ENCODE measurements at regions not wholly inside any gene's neighbourhood (a gene's known extent, or its start where the extent isn't known, plus 50 kb on each side); places are given as distances from the start of the nearest gene placed in this dataset.

DNA sequence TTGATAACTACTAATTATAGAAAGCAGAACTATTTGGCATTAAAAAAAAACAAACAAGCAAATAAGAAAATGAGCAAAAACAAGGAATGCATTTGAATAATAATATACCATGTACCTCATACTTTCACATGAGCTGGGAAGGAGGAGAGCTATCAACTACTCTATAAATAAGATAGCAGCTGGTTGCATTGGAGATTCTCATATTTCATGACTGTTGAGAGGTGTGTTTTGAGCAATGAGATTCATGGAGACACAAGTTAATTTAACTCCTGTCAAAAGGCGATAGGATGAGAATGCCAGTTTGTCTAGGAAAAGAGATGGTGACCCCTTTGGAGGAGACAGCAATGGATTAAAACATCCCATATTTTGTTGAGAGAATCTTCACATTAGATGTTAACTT, 348.8 kb upstream of the SPTLC3 start:
- ATAC-seq: no peak
- DNase-seq: no peak
- intact Hi-C loops (cut with micrococcal nuclease): no loop called here

DNA sequence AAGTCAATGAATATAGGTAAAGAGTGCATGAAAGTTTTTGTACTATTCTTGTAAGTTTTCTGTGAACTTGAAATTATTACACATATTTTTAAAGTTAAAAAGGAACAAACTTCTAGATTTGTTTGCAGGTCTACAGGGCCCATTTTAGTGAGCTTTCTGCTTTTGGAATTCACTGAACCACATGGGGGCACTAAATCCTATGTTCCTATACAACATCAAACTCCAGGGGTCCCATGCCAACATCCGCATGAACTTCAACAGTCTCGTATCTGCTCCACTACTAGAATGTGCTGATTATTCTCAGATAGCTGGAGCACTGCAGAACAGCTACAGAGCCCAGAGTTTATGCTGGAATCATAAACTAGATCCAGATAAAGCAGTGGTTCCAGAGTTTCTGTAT, 347.9 kb upstream of the SPTLC3 start:
- peak; percentile 18 for ATAC-seq
- DNase-seq: no peak
- intact Hi-C loops (cut with micrococcal nuclease): no loop called here

DNA sequence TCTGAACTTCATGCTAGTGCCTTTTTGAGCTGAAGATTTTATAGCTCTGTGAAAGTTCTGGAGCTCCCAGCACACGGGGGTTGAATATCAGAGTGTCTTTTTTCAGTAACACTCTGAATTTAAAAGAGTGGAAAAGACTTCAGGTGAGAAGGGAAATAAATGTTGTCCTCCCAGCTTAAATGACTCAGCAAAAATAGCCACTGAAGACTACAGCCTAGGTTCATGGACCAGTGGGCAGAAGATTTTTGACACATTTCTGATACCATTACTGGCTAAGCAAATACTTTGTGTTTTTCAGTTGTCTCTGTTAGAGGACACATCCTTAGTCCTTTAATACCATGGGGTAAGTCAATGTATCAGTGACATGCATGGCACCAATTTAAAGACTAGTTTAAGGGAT, 338.5 kb upstream of the SPTLC3 start:
- no peak for DNase-seq
- intact Hi-C loops (cut with micrococcal nuclease): no loop called here
- ATAC-seq: no peak

DNA sequence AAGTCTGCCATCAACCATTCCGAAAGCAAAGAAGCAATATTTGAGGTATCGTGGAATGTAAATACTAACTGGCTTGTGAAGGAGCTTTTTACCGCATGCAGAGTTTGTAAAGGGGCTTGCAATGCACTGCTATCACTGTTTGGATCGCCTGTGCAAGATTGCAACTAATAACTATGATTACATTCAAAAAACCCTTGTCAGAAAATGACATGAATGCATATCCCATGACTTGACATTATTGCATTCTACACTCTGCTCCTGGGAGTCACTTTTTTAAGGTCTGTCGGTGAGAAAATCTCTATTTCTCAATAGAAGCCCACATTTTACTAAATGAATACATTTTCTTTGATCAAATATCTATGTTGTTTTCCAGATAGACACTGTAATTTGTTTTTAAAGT, 335.4 kb upstream of the SPTLC3 start:
- intact Hi-C loops (cut with micrococcal nuclease): no loop called here
- no peak for ATAC-seq
- no peak for DNase-seq

DNA sequence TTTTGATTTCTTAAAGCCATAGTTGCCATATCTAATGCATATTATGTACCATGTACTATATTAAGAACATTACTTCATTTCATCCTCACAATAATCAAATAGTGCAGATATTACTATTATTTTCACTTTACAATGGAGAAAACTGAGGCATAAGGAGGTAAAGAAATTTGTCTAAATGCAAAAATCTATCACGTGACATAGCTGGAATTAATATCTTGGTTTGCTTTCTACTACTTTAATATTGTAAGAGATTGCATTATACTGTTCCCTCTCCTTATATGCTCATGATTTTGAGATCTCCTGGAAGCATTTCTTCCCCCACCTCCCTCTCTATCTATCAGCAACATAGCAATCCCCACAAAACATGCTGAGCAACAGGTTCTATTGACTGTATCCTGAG, 330.8 kb upstream of the SPTLC3 start:
- ATAC-seq (no peak), DNase-seq (no peak)
- intact Hi-C loops (cut with micrococcal nuclease): no loop called here

DNA sequence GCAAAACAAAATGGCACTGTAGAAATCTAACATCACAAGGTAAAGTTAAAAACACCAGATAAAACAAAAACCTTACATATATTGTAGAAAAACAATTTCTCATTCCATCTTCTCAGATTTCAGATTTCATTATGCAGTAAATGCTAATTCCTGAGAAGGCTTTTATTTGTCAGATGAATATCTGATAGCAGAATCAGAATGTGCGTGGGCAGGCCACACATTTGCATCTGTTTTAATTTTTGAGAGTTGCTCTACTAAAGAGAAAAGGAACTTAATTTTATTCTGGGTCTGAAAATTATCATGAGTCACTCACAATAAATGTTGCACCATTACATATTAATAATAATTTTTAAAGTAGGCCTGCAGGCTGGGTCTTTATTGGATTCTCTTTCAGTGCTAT, 329.3 kb upstream of the SPTLC3 start:
- DNase-seq (no peak), ATAC-seq (no peak)
- intact Hi-C loops (cut with micrococcal nuclease): no loop called here

DNA sequence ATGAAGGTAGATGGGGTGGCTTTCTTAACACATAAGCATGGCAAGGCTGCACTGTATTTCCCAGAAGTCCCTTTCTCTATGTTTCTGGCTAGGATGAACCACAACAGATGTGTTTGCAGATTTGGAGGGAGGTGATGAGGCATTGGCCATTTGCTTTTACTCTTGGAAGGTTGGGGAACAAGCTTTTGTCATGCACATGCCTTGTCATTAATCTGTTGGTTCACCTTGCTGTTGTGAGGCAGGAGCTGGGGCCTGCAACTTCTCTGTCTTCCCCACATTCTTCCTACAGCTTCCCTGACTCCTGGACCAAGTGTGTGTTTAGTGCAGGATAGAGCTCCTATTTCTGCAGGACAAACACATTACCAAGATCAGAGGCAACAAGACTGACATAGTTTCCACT, 326.2 kb upstream of the SPTLC3 start:
- no peak for DNase-seq
- ATAC-seq: no peak
- intact Hi-C loops (cut with micrococcal nuclease): no loop called here

DNA sequence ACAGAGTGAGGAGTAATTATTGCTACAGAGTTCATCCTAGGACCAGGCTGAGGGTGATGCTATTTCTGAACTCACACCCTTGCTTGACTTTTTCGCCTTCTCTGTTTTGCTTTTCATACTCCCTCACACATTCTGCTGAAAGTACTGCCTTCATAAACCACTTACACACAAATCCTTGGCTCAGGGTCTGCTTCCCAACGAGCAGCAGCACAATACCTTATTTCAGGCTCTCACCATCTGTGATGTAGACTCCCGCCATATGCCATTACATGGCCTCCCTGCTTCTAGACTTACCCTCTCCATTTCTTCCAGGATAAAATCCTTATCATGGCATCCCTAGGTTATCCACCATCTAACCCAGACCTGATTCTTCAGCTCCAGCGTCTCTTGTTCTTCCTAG, 321.3 kb upstream of the SPTLC3 start:
- ATAC-seq: no peak
- intact Hi-C loops (cut with micrococcal nuclease): no loop called here
- DNase-seq: no peak

DNA sequence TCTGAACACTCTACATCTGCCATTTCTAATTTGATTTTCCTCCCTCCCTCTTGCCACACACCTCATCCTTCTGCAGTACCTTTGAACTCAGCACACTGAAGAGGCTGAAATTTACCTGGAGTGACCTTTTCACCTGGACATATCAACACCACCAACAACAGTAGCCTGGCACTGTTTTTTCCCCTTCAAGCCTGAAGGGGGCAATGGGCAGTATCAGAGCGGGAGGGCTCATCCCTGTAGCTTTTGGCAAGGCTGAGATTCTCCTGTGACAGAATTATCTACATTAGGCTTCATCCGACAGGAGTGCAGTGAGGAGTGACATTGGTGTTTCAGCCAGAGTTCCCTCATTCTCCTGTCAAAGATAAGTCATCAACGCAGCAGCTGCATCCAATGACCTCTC, 312.8 kb upstream of the SPTLC3 start:
- DNase-seq: no peak
- intact Hi-C loops (cut with micrococcal nuclease): no loop called here
- ATAC-seq: no peak

DNA sequence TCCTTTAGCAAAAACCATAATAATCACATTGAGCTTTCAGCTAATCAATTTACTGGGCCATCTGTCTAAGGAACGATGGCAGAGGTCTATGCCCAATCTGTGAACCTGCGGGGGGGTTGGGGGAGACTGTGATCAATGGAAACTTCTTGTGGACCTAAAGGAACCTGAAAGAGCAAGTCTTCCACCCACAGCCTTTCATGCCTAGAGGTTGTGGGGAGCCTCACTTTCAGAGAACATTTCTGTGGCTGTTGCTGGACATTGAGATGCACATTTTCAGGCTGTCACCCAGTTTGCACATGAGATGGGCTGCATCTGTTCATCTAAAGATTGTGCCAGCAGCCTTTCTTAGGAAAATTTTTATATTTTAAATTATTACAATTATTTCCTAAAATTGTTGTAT, 310.0 kb upstream of the SPTLC3 start:
- ATAC-seq: no peak
- intact Hi-C loops (cut with micrococcal nuclease): no loop called here
- no peak for DNase-seq

DNA sequence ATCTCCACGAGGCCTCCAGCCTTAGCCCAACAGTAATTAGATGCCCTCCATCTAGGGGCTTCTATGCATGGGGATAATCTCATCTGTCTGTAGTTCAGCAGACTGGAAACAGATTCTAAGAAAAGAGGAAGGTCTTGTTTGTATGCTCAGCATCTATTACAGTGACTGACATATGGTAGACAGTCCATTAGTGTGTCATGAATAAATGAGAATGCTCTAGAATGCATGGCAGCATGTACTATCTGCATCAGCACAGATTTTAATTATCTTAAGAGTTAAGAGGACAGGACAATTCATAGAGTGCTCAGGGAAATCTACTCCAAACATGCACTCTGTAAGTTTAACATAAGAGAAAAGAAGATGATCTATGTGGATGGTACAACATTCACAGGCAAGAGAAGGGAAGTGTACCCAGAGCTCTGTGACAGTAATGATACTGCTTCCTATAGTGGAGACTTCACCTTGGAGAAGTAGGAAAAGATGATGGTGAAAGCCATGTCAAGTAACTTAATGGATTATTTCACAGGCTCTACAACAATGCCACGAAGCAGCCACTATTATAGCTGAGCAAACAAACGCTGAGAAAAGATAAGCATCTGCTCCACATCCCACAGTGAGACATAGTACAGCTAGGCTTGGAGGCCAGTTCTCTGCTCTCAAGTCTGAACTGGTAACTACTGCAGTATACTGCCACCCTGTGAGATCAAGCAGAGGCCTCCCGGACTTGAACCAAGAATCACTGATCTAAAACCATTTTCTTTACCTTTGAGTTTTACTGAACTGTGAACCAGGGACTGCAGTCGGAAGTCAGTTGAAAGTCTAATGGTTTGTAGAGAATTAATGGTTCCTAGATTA, 309.2 kb upstream of the SPTLC3 start:
- no peak for ATAC-seq
- DNase-seq: no peak
- intact Hi-C loops (cut with micrococcal nuclease): no loop called here

DNA sequence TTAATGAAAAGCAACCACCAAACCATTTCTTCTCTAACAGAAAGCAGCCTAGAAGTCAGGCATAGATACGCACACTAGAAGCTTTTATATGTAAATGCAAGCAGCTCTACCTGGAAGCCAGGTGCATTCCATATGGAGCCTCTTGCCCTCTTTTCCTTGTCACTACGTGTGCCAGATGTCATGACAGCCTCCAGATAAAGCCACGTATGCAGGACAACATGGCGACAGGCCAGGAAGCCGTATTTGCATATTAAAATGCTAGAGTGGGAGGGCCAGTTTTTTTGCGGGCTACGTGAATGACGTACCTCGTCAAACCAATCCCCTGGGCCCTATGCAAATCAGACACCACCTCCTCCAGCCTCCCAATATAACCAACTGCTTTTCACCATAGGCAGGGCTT, 308.1 kb upstream of the SPTLC3 start:
- intact Hi-C loops (cut with micrococcal nuclease): no loop called here
- ATAC-seq (no peak), DNase-seq (no peak)

DNA sequence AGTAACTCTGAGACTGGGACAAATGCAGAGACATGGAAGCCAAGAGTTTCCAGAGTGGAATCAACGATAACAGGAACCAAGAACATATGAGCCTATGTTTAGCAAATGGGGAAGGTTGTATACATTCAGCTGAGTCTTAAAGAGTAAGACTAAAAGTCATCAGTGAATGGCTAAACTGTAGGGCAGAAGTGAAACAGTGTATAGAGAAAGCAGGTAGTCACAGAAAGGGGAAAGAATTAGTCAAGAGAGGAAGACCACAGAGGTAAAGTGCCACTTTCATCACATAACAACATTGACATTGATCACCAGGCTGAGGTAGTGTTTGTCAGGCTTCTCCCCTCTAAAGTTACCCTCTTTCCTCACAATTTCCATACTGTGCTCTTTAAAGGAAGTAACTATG, 306.5 kb upstream of the SPTLC3 start:
- no peak for ATAC-seq
- DNase-seq: no peak
- intact Hi-C loops (cut with micrococcal nuclease): no loop called here

DNA sequence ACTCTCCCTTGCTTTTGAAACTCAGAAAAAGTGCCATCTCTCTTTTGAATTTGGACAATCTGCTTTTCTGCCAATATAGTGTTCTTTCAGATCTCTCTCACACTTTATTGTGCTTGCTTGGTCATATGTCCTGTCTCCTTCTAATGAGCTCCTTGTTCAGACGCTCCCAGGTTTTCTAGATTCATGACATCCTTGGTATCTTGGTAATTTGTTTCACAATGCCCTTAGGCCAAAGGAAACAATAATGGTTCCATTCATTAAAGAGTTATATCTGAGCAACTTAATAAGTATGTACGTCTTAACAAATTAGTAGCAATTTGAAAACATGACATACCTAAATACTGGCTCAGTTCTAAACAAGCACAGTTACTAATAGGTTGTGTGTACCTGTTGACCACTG, 293.4 kb upstream of the SPTLC3 start:
- DNase-seq (no peak), ATAC-seq (no peak)
- intact Hi-C loops (cut with micrococcal nuclease): no loop called here

DNA sequence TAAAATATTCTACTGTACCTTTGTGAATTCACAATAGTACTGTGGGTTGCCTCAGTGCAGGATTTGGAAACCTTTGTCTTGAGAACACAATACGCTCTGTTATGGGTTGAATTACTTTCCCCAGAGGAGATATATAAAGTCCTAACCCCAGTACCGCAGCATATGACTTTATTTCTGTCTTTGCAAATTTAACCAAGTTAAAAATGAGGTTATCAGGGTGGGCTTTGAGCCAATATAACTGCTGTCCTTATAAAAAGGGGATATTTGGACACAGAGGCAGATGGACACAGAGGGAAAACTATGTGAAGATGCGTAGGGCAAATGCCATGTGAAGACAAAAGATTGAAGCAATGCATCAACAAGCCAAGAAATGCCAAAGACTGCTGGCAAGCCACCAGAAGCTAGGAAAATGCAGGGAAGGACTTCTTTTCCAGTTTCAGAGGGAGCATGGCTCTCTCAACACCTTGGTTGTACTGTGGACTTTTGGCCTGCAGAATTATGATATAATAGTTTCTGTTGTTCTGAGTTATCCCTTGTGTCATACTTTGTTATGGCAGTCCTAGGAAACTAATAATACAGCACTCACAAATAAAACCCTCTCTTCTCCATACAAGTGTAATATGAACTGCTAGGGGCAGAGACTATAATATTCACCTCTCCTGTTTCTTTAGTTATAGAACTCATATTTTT, 292.6 kb upstream of the SPTLC3 start:
- ATAC-seq (no peak), DNase-seq (no peak)
- intact Hi-C loops (cut with micrococcal nuclease): no loop called here

DNA sequence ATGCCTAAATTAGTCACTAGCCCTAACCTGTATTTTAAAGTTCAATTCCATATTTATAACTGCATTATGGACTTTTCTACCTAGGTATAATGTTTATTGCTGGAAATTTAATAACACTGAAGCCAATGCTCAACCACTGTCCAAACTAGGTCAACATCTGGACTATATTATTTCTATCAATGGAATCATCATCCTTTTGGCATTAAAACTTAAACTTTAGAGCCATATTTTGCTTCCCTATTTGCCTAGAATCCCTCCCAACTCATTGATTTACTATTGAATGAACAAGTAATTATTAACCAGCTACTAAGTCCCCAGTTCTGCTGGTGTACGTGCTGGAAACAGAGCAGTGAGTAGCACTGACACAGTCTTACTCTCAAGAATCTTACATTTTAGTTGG, 291.7 kb upstream of the SPTLC3 start:
- no peak for DNase-seq
- ATAC-seq: no peak
- intact Hi-C loops (cut with micrococcal nuclease): no loop called here

DNA sequence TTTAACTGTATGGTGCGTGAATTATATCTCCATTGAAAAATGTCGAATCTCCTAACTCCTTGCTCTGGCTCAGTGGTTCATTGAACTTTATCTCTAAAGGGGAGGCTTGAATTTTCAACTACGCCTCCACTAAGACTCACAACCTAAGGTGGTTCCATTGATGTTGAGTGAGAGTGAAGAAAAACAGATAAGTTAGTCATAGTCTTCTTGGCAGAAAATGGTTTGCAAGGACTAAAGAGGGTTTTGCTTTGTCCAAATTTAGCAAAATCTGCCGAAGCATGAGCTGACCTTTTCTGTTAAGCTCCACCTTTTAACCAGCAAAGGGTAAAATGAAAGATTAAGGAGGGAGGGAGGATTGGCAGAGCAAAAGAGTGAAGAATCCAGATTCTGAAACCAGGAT, 290.2 kb upstream of the SPTLC3 start:
- intact Hi-C loops (cut with micrococcal nuclease): no loop called here
- no peak for DNase-seq
- no peak for ATAC-seq

DNA sequence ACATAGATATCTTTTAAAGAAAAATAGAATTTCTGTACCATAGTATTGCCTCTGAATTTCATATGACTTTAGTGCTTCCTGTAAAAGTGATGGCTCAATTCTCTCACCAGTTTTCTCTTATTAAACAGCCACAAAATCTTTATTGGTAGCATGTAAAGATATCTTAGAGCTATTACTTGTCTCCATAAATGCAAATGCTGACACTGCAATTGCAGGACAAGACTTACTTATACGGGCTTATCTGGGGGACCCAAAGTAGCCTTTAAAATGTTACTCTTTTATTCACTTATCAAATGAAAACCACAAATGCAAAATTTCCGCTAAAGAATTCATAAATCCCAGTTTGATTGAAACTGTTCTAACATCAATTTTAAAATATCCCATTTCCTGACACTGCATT, 287.1 kb upstream of the SPTLC3 start:
- intact Hi-C loops (cut with micrococcal nuclease): no loop called here
- no peak for DNase-seq
- ATAC-seq: no peak

DNA sequence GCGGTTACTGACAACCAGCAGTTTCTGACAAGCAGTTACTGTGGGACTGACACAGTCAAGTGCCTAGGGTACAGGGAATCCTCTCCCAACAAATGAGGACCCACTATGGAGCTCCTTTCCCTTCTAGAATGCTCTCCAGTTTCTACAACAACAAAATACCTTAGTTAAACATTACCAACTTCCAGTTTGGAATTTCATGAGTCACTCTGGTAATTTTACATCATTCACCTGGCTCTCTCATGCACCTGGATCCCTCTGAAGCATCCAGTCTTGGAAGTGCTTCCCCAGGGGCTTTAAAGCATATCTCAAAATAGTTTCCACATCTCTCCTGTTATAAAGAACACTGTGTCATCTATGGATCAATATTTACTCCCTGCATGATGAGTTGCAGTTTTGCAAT, 286.7 kb upstream of the SPTLC3 start:
- ATAC-seq: no peak
- intact Hi-C loops (cut with micrococcal nuclease): no loop called here
- no peak for DNase-seq

DNA sequence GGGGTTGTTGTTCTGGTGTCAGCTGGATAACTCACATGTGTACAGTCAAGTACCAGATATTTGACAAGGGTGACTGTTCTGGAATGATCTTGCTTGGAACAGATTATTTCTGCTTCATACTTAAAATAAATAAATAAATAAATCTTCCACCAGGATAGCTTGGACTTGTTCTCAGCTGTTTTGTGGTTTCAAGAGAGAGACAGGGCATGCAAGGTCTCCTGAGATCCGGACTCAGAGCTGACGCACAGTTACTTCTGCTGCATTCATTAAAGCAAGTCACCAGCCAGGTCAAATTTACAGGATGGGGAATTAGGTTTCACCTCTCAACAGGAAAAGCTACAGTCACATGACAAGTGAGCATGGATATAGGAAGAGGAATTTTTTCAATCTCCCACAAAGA, 285.0 kb upstream of the SPTLC3 start:
- intact Hi-C loops (cut with micrococcal nuclease): no loop called here
- DNase-seq: no peak
- ATAC-seq: no peak

DNA sequence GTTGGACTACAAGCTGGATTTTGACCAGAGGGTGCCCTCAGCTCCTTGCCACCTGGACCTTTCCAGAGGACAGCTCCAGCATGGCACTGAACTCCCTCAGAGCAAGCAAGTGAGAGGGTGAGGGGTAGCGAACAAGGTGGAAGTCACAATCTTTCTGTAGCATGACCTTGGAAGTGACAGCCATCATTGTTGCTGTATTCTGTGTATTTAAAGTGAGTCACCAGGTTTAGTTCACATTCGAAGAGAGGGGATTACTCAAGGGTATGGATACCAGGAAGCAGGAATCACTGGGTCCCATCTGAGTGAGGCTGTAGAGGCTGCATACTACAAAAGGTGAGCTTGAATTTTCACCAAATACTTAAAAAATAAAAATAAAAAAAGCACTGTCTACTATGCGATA, 280.0 kb upstream of the SPTLC3 start:
- intact Hi-C loops (cut with micrococcal nuclease): no loop called here
- DNase-seq (no peak), ATAC-seq (no peak)

Data from left ventricle myocardium superior (tissue), 1 donor.